NOMO-1 treated with dmso at 0.1 percent for 144 hours (cell line): ENCODE measurements at regions not wholly inside any gene's neighbourhood (a gene's known extent, or its start where the extent isn't known, plus 50 kb on each side); places are given as distances from the start of the nearest gene placed in this dataset.
"Not testable (repeated sequence)": the region's sequence is repeated elsewhere in the genome, so short reads cannot be mapped to it uniquely, and the experiment has no call there.

ENCODE experiments used
- DNase-seq: peaks from one replicate; lab custom pipeline; 2025; ENCODE audit not compliant: unreplicated experiment; lab: John Stamatoyannopoulos, UW

DNA sequence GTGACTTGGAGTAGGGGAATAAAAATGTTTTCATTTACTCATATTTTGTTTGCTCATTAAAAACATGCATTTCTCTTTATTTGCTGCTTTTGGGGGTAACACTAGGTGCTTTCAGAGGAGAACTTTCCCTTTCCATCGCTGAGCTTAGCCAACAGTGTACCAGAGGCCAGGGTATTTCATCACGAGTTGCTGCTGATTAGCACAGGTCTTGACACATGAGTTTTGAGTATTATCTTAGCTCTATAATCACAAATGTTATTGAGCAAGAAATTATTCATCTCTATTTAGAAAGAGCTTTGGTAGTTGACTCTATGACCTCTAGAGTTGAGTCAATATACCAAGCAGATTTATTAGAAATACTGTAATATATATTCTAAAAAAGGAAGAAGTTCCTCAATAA, 375.9 kb downstream of the NXPH1 start:
- DNase-seq, result no peak

DNA sequence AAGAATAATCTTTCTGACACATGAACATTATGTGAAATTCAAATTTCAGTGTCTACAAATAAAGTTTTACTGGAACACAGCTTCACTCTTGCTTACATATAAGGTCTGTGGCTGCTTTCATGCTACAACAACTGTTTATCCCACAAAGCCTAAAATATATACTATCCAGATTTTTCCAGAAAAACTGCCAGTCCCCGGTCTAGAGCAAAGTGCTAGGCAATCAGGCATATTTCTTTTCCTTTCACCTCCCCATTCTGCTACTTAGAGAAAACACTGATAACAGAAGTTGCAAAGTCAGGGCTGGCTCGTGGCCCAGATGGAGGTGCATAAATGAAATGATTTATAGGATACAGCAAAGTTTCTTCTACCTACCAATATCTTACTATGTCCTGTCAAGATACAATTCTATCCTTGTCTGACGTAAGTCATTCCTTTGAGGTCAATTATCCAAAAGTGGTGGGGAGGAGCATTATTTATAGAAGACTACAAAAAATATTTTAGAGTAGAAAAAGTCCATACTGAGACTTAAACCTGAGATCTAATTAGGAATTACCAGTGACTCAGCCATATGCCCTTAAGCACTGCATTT, 384.1 kb downstream of the NXPH1 start:
- DNase-seq, result no peak

DNA sequence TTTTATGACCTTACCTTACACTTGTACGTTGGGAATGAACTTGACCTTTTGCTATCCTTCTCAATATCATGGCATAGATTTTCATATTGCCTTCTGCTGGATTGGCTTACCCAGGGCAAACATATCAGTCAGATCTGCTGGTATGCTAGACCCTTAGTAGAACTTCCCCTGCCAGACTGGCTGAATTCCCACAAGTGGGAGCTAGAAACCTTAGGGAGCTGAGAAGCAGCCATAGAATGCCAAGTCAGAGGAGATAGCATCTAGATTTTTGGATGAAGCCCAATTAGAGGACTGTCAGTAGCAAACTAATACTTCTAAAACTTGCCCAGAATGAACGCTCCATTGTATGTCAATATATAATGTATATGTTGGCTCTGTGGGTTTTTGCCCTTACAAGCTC, 385.0 kb downstream of the NXPH1 start:
- DNase-seq, result no peak

DNA sequence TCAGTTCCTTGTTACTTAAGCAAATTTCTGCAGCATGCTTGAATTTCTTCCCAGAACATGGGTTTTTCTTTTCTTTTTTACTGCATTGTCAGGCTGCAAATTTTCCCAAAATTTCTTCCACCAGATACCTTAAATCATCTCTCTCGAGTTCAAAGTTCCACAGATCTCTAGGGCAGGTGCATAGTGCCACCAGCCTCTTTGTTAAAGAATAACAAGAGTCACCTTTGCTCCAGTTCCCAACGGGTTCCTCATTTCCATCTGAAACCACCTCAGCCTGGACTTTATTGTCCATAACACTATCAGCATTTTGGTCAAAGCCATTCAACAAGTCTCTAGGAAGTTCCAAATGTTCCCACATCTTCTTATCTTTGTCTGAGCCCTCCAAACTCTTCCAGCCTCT, 389.2 kb downstream of the NXPH1 start:
- DNase-seq, result no peak

DNA sequence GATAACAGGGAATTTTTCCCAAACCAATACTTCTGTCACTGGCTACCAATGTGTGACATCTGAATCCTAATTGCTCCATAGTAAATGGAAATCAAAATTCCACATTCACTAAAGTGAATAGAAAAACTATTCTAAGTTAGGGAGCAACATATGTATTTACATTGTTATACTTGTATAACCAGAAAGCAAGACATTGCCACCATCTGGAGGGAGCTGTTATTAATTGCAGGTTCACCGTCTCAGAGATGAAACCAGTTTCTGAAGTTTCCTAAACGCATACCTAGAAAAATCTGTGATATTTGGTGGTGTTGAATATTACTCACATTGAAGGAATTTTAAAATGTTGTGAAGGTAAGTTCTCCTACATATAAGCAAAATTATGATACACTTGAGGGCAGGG, 390.1 kb downstream of the NXPH1 start:
- no peak for DNase-seq

DNA sequence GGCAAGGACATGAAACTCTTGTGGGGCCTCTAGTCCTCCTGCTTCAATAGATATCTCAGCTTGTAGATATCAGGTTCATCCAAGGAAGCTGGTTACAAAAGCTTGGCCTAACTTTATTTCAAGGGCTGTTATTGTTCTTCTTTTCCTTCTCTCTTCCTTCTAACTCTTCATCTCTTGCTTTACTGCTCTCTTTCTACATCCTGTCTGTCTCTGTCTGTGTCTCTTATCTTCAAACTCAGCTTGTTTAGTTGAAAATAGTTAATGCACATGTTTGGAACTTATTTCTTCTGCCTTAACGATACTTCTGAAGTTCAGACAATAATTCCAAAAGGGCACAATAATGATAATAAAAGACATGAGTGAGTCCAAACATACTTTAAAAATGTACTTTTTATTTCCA, 393.9 kb downstream of the NXPH1 start:
- no peak for DNase-seq

DNA sequence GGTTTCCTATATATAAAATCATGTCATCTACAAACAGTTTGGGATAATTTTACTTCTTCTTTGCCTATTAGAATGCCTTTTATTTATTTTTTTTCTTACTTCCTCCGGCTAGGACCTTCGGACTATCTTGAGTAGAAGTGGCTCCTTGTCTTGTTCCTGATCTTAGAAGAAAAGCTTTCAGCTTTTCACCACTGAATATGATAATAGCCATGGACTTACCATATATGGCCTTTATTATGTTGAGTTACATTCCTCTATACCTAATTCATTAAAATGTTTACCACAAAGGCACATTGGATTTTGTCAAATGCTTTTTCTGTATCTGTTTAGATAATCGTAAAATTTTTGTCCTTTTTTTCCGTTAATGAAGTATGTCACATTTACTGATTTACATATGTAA, 395.7 kb downstream of the NXPH1 start:
- no peak for DNase-seq

DNA sequence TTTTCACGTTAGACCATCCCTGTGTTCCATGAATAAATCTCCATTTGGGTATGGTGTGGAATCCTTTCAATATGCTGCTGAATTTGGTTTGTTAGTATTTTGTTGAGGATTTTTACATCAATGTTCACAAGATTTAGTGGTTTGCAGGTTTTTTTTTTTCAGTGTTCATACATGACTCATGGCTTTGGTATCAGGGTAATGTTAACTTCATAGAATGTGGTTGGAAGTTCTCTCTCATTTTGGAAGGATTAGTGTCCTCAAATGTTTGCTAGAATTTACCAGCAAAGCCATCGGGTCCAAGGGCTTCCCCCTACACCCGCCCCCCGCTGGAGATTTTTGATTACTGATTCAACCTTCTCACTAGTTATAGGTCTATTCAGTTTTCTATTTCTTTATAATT, 398.0 kb downstream of the NXPH1 start:
- no peak for DNase-seq

DNA sequence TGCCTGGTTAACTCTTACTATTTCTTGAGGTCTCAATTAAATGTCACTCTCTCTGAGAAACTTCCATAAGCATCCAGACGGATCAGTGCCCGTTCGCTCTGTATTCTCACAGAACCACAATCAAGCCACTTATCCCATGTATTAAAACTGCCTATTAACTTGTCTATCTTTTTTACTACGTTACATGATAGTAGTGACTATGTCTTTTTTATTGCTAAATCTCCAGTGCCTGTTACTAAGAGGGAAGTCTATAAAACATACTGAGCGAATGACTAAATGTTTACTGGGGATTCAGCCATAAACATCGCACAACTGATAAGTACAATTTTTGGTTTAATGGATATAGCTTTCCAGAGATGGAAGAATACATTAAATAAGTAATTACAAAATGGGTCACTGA, 399.9 kb downstream of the NXPH1 start:
- DNase-seq, result no peak

DNA sequence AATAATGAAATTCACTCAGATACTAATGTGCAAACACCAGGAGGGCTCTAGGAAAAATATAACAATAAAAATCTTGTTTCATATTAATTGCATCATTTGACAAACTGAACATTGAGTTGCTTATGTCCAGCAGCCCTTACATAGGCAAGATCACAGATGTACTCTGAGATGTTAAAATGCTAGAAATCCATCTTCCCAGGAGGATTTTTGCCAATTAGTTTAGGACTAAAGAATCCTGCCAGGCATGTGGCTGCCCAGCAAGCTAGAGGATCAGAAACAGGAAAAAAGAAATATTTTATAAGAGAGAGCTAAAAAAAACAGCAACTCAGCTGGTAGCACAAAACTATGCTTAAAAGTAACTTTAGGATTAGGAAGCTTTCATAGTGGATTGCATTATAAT, 407.8 kb downstream of the NXPH1 start:
- DNase-seq, result no peak

DNA sequence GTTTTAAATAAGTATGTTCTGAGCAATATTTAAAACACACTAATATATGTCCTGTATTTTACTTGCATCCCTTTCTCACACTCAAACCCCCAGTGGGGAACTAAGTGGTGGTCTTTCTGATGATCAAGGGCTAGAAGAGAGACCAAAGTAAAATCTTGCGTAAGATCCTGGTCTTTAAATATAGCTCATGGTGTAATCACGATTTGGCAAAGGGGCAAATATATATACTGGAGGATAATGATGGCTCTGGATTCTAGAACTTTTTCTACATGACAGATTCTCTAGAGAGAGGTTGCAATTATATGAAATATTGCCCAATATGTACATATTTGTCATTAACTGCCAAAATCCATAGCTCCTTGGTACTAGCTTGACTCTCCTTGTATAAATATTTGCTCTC, 438.3 kb downstream of the NXPH1 start:
- no peak for DNase-seq

DNA sequence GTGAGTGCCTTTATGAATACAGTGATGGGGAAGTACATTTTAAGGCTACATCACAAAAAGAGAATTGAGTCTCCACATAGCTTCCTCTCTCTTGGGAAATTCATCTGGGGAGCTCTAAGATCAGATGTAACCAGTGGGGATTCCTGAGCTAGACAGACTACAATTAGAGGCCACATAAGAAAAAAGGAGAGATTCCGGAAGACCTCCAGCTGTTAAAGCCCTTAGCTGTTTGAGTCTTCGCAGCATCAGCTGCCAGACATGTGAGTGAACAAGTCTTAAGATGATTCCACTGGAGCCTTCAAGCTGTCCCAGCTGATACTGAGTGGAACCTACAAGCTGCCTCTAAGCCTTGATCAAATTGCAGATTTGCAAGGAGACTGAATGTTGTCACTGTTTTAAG, 448.5 kb downstream of the NXPH1 start:
- DNase-seq, result no peak

DNA sequence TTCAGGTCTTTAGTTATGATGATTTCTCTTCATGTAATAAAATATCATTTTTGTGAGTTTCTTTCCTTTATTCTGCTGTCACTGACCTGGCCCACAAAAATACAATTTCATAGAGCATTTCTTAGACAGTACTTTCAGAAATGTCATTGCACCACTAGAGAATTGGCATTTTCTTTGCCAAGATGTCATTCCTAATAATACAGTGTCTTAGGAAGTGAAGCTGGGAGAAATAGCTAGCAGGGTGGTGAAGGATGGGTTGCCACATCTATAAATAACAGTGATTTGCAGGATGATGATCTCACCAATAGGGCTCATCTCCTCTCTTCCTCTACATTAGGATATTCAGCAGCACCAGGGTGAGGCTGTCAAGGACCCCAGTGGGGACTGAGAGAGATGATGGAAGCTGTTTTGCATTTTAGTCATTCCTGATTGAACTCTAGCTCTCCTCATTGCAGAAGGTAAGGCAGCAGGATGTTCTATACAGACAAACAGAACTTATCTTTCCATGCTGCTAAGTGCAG, 452.1 kb downstream of the NXPH1 start:
- DNase-seq, result no peak

DNA sequence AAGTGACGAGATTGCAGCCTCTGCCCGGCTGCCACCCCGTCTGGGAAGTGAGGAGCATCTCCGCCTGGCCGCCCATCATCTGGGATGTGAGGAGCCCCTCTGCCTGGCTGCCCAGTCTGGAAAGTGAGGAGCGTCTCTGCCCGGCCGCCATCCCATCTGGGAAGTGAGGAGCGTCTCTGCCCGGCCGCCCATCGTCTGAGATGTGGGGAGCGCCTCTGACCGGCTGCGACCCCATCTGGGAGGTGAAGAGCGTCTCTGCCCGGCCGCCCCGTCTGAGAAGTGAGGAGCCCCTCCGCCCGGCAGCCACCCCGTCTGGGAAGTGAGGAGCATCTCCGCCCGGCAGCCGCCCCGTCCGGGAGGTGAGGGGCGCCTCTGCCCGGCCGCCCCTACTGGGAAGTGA, 456.9 kb downstream of the NXPH1 start:
- not testable (repeated sequence) for DNase-seq

DNA sequence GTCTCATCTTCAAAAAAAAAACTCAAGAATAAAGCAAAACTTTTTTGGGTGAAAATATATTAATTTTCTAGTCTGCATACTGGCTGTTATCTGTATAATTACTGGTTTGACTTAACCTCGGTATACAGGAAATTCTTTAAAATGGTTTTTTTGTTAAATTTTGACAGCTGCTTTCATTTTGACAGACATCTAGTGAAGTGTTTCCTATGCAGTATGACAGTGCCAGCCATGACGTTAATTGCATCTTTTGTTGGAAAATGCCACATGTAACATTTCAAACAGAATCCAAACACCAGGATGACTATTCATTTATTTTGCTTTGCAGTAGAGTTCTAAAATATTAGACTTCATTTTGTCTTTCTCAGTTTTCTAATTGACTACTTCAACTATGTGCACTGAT, 460.4 kb downstream of the NXPH1 start:
- DNase-seq, result no peak

DNA sequence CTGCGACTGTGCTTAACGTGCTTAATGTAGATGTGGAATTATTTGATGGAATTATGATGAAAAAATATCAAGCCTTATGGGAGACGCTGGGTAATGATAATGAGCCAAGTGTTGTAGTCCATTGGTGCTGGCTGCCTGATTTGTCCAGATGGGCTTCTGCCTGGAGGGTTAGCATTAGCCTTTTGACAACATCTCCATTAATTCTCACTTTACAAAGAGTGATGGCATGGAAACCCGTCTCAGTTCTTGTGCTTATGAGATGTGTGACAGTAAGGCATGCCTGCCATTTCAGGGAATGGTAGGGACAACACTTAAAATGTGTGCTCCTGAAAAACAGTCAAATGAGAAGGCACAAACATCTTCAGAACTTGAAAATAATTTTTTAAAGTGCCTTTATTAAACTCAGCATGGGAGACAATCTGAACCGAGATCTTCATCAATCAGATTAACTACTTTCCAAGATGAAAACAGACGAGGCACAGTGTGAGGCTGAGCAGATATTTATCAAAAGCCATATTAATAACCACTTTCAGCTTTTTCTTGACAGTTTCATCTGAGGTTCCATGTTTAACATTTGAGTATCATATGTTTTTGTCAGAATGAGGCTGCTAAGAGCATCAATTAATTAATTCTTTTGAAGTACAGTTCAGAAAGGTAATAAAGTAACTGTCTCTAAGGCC, 473.1 kb downstream of the NXPH1 start:
- no peak for DNase-seq

DNA sequence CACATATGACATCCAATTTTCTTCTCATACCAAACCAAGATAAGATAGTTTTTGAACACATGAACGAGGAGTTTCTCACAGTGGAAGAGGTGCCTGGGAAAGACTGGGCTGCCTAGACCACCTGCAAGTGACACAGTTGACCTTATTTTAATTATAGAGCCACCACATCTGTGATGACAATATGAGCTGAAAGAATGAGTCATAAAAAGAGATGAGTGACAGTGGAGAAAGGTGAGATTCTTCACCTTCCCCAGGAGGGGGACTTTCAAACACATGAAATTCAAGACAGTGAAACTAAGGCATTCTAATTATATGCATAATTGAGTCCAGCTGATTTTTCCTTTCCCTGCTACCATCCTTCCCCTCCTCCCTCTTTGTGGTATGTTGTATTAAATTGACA, 475.5 kb downstream of the NXPH1 start:
- DNase-seq, result no peak

DNA sequence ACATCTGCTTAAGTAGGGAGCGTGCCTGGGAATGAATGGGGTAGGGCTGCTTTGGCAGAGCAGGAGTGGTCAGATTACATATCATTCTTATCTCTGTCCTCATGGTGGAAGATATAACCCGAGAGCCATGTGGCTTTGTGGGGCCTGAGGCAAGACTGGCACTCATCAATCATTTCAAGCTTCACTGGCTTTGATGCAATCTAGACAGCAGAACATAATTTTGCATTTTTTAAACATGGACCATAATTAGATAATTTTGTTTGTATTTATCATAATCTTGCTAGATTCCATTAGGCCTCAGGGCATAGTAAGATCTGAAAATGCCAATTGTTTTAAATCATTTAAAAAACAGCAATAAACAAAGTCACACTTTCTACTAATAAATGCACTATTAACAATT, 480.3 kb downstream of the NXPH1 start:
- no peak for DNase-seq

DNA sequence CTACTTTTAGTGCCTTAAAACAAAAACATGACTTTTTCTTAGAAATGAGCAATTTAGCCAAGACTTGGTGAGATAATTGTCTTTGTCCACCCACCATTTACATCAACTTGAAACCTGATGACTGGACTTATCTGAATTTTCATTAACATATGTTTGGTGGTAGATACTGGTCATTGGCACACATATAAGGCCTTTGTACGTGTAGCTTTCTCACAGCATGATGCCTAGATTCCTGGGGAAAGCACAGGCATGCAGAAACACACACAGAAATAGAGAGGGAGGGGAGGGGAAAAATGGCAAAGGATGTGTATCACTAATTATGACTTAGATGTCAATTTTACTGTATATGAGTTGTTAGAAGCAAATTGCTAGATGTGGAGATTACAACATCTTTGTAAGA, 488.4 kb downstream of the NXPH1 start:
- no peak for DNase-seq

DNA sequence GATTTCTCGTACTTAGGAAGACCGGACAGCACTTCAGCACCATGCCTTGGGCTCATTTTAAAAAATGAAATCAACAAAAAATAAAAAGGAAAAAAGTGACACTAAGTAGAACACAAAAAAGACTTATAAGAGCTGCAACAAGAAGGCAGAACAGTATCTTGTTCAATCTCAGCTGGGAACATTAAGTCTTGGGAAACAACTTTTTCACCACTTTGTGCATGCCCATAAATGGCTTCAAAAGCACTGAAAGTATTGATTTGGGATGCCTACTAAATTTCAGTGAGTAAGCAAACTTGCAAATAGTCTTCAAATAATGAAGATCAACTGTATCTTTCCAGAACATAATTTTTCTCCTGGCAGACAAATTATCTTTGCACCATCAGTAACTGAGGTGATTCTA, 489.3 kb downstream of the NXPH1 start:
- no peak for DNase-seq

DNA sequence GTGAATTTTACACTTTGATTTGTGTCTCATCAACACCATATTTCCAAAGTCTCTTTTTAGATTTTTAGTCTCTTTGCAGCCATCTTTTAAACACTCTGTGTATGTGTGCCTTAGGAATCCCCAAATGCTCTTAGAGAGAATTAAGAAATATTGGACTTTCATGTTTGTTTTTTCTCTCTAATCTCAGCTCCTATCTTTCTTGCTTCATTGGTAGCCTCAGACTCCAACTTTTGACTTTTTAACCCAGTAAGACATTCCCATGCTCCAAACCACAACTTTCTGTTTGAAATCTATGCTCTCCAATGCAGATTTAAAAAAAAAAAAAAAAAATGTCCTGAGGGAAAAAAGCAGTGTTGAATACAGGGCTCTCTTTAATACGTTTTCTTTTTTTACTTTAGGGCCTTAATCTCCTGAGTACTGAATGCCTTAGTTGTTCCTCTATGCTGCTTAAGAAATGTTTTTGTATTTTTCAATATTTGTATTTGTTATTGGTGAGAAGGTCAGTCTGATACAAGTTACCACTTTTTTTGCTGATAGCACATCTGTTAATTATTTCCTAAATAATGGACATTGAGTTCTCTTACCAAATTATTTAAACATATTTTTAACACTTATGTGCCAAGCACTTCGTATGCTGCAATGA, 489.9 kb downstream of the NXPH1 start:
- DNase-seq, result no peak

DNA sequence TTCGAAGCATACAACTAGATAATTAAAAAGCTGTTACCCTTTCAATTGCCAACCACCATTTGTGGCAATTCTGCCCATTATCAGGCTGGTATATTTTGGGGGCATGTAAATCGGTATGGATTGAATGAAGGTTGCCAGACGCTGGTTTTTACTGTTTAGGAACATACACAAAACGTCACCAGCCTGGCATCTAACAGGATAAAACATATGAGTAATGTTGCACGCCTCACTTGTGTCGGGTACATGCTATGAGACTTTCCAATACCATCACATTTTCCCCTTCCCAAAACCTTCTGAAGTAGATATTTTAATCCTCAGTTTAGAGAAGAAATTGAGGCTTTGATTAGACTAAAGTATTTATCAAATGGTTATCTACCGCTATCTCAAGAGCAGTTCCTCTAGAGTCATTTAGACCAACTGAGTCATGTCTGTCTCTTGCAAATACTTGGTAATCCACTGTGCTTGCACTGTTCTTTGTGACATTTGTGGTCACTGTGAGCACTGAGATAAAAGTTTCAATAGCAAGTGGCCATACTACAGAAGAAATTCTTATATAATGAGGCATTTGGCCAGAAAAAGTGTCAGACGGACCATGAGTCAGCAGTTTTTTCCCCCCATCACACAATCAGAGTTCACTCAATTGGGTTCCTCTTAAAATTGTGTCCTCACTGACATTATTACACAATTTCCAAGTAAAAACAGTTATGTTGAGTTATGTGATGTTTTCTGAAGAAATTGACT, 498.7 kb downstream of the NXPH1 start:
- DNase-seq, result no peak
